ENCODE measurements at regions not wholly inside any gene's neighbourhood (a gene's known extent, or its start where the extent isn't known, plus 50 kb on each side); places are given as distances from the start of the nearest gene placed in this dataset.

DNA sequence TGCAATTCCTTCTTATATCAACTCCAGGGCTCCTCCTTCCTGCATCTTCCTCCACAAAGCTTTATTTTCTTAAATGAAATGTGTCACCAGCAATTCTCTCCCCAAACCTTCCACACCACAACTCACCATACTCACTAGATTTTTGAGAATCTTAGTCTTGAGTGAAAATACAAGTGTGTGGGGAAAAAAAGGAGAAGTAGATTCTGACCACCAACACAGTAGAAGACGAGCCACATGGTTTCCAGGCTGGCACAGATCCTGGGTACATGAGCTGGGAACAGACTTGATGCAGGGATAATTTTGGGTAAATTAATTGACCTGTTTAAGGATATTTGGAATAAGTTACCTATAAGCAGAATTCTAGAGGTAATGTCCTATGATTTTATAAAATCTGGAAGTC, 72.8 kb upstream of the KCNJ15 start:
- Histone ChIP-seq H3K4me2 (ENCODE audit: low read length) (no peak overlapping the region), H2AK5ac (ENCODE audit: low read length) (no peak overlapping the region), H4K8ac (ENCODE audit: low read depth, low read length) (no peak overlapping the region), H3K36me3 (ENCODE audit: control insufficient read depth in 1 of 2, insufficient read depth in 2 of 2, low read length in 2 of 2) (no peaks in the 10 kb centered on the region), H3K14ac (ENCODE audit: low read length) (no peak overlapping the region), H3K23ac (ENCODE audit: low read length) (no peak overlapping the region), H4K12ac (ENCODE audit: low read depth, low read length) (no peak overlapping the region), H2BK12ac (ENCODE audit: low read length) (no peak overlapping the region), H3K79me2 (ENCODE audit: control insufficient read depth, insufficient read depth, low read length, poor library complexity) (peaks cover 3% of the 10 kb centered on the region), H3K18ac (ENCODE audit: low read length) (no peak overlapping the region), H3K79me1 (ENCODE audit: low read length) (peaks cover 8% of the 10 kb centered on the region), H3K9me3 (ENCODE audit: insufficient read depth, low read depth, low read length) (no peaks in the 10 kb centered on the region), H3K4me1 (ENCODE audit: control insufficient read depth in 1 of 2, insufficient read depth in 2 of 2, low read length in 2 of 2) (peaks cover 10 to 14% of the 10 kb centered on the region in 2 experiments), H4K91ac (ENCODE audit: low read depth, low read length) (no peak overlapping the region), H3K4ac (ENCODE audit: low read depth, low read length) (no peak overlapping the region), H3K27me3 (ENCODE audit: insufficient read depth, low read length) (no peaks in the 10 kb centered on the region), H3K9ac (ENCODE audit: low read length) (no peak overlapping the region), H2AFZ (ENCODE audit: insufficient read depth, low read length, poor library complexity) (no peak overlapping the region), H2BK120ac (ENCODE audit: insufficient read depth, low read length, poor library complexity) (no peak overlapping the region), H3K27ac (ENCODE audit: low read depth, low read length) (no peak overlapping the region), H2BK5ac (ENCODE audit: low read depth, low read length, poor library complexity) (no peak overlapping the region), H3K4me3 (ENCODE audit: low read depth, low read length) (no peak overlapping the region)
- no CpG with 5 or more reads among the region's 1 CpG for WGBS (ENCODE audit: extremely low coverage, insufficient coverage, insufficient read length)
- DNase-seq, result no peak

- H3K4me1 ChIP-seq (ENCODE audit: control insufficient read depth in 1 of 2, insufficient read depth in 2 of 2, low read length in 2 of 2), result no peaks in the 10 kb centered on the region
- no peak overlapping the region for H3K14ac ChIP-seq (ENCODE audit: low read length)
- H3K9me3 ChIP-seq (ENCODE audit: insufficient read depth, low read depth, low read length), result peaks cover 2% of the 10 kb centered on the region
- H3K36me3 ChIP-seq (ENCODE audit: control insufficient read depth in 1 of 2, insufficient read depth in 2 of 2, low read length in 2 of 2), result no peaks in the 10 kb centered on the region
- H2AFZ ChIP-seq (ENCODE audit: insufficient read depth, low read length, poor library complexity), result no peak overlapping the region
- no peak overlapping the region for H3K27ac ChIP-seq (ENCODE audit: low read depth, low read length)
- H3K9ac ChIP-seq (ENCODE audit: low read length), result no peak overlapping the region
- H4K8ac ChIP-seq (ENCODE audit: low read depth, low read length), result no peak overlapping the region
- H3K27me3 ChIP-seq (ENCODE audit: insufficient read depth, low read length), result no peaks in the 10 kb centered on the region
- DNase-seq, result no peak
- no peak overlapping the region for H3K18ac ChIP-seq (ENCODE audit: low read length)
- H3K4me2 ChIP-seq (ENCODE audit: low read length), result no peak overlapping the region
- H3K4me3 ChIP-seq (ENCODE audit: low read depth, low read length), result no peak overlapping the region
- no peak overlapping the region for H2AK5ac ChIP-seq (ENCODE audit: low read length)
- no peak overlapping the region for H3K4ac ChIP-seq (ENCODE audit: low read depth, low read length)
- no peak overlapping the region for H2BK5ac ChIP-seq (ENCODE audit: low read depth, low read length, poor library complexity)
- no peaks in the 10 kb centered on the region for H3K79me2 ChIP-seq (ENCODE audit: control insufficient read depth, insufficient read depth, low read length, poor library complexity)
- no peak overlapping the region for H2BK120ac ChIP-seq (ENCODE audit: insufficient read depth, low read length, poor library complexity)
- no peak overlapping the region for H4K91ac ChIP-seq (ENCODE audit: low read depth, low read length)
- no peaks in the 10 kb centered on the region for H3K79me1 ChIP-seq (ENCODE audit: low read length)
- no peak overlapping the region for H2BK12ac ChIP-seq (ENCODE audit: low read length)
- no CpG with 5 or more reads among the region's 1 CpG for WGBS (ENCODE audit: extremely low coverage, insufficient coverage, insufficient read length)
- H3K23ac ChIP-seq (ENCODE audit: low read length), result no peak overlapping the region
- no peak overlapping the region for H4K12ac ChIP-seq (ENCODE audit: low read depth, low read length)
Measured at GRCh38 chr21:38186661-38187270, 70.0 kb upstream of the KCNJ15 start.

GRCh38 chr21:38188037-38188436, 68.8 kb upstream of the KCNJ15 start:
- Histone ChIP-seq H3K4me3 (ENCODE audit: low read depth, low read length) (no peak overlapping the region), H2BK120ac (ENCODE audit: insufficient read depth, low read length, poor library complexity) (no peak overlapping the region), H2BK5ac (ENCODE audit: low read depth, low read length, poor library complexity) (no peak overlapping the region), H3K9ac (ENCODE audit: low read length) (no peak overlapping the region), H3K14ac (ENCODE audit: low read length) (no peak overlapping the region), H3K27me3 (ENCODE audit: insufficient read depth, low read length) (no peaks in the 10 kb centered on the region), H3K4ac (ENCODE audit: low read depth, low read length) (no peak overlapping the region), H3K4me1 (ENCODE audit: control insufficient read depth in 1 of 2, insufficient read depth in 2 of 2, low read length in 2 of 2) (no peaks in the 10 kb centered on the region), H3K27ac (ENCODE audit: low read depth, low read length) (no peak overlapping the region), H4K8ac (ENCODE audit: low read depth, low read length) (no peak overlapping the region), H2AFZ (ENCODE audit: insufficient read depth, low read length, poor library complexity) (no peak overlapping the region), H4K12ac (ENCODE audit: low read depth, low read length) (no peak overlapping the region), H3K36me3 (ENCODE audit: control insufficient read depth in 1 of 2, insufficient read depth in 2 of 2, low read length in 2 of 2) (no peaks in the 10 kb centered on the region), H2AK5ac (ENCODE audit: low read length) (no peak overlapping the region), H3K79me2 (ENCODE audit: control insufficient read depth, insufficient read depth, low read length, poor library complexity) (no peaks in the 10 kb centered on the region), H3K23ac (ENCODE audit: low read length) (no peak overlapping the region), H3K9me3 (ENCODE audit: insufficient read depth, low read depth, low read length) (peaks cover 2% of the 10 kb centered on the region), H4K91ac (ENCODE audit: low read depth, low read length) (no peak overlapping the region), H3K79me1 (ENCODE audit: low read length) (no peaks in the 10 kb centered on the region), H3K18ac (ENCODE audit: low read length) (no peak overlapping the region), H2BK12ac (ENCODE audit: low read length) (no peak overlapping the region), H3K4me2 (ENCODE audit: low read length) (no peak overlapping the region)
- DNase-seq, result no peak
- no CpG with 5 or more reads among the region's 1 CpG for WGBS (ENCODE audit: extremely low coverage, insufficient coverage, insufficient read length)

DNA sequence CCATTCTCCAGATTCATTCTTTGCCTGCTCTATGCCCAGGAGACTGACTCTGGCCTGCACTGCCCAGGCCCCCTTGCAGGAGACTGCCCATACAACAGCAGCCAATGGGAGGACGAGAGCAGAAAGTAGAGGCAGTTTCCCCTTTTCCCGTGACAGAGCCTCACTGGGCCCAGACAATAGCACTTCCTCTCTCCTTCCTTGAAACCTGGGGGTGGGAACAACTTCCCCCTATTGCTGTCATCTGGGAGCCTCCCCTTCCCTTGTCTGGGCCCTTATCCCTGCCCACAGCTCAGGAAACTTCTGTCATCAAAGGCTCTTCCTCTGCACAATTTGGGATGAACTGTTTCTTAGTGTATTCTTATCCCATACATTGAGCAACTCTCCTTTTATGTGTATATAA, 60.8 kb upstream of the KCNJ15 start:
- no peak overlapping the region for H3K18ac ChIP-seq (ENCODE audit: low read length)
- no peak overlapping the region for H3K9ac ChIP-seq (ENCODE audit: low read length)
- H3K27me3 ChIP-seq (ENCODE audit: insufficient read depth, low read length), result no peaks in the 10 kb centered on the region
- peaks cover 2% of the 10 kb centered on the region for H3K9me3 ChIP-seq (ENCODE audit: insufficient read depth, low read depth, low read length)
- WGBS (ENCODE audit: extremely low coverage, insufficient coverage, insufficient read length), result no CpG with 5 or more reads among the region's 2 CpGs
- no peak overlapping the region for H3K14ac ChIP-seq (ENCODE audit: low read length)
- H4K8ac ChIP-seq (ENCODE audit: low read depth, low read length), result no peak overlapping the region
- H4K91ac ChIP-seq (ENCODE audit: low read depth, low read length), result no peak overlapping the region
- no peak overlapping the region for H4K12ac ChIP-seq (ENCODE audit: low read depth, low read length)
- no peak for DNase-seq
- no peak overlapping the region for H3K23ac ChIP-seq (ENCODE audit: low read length)
- H3K4ac ChIP-seq (ENCODE audit: low read depth, low read length), result no peak overlapping the region
- no peaks in the 10 kb centered on the region for H3K36me3 ChIP-seq (ENCODE audit: control insufficient read depth in 1 of 2, insufficient read depth in 2 of 2, low read length in 2 of 2)
- H3K4me1 ChIP-seq (ENCODE audit: control insufficient read depth in 1 of 2, insufficient read depth in 2 of 2, low read length in 2 of 2), result no peaks in the 10 kb centered on the region
- no peak overlapping the region for H2BK5ac ChIP-seq (ENCODE audit: low read depth, low read length, poor library complexity)
- no peaks in the 10 kb centered on the region for H3K79me2 ChIP-seq (ENCODE audit: control insufficient read depth, insufficient read depth, low read length, poor library complexity)
- no peak overlapping the region for H2BK12ac ChIP-seq (ENCODE audit: low read length)
- H3K4me2 ChIP-seq (ENCODE audit: low read length), result no peak overlapping the region
- no peak overlapping the region for H2BK120ac ChIP-seq (ENCODE audit: insufficient read depth, low read length, poor library complexity)
- H2AFZ ChIP-seq (ENCODE audit: insufficient read depth, low read length, poor library complexity), result no peak overlapping the region
- no peak overlapping the region for H3K27ac ChIP-seq (ENCODE audit: low read depth, low read length)
- H3K79me1 ChIP-seq (ENCODE audit: low read length), result no peaks in the 10 kb centered on the region
- H3K4me3 ChIP-seq (ENCODE audit: low read depth, low read length), result no peak overlapping the region
- no peak overlapping the region for H2AK5ac ChIP-seq (ENCODE audit: low read length)

Measured in trophoblast cell (in vitro differentiated cells and primary cell).